ENCODE measurements at regions not wholly inside any gene's neighbourhood (a gene's known extent, or its start where the extent isn't known, plus 50 kb on each side); places are given as distances from the start of the nearest gene placed in this dataset.

- DNase-seq, result no peak
- TF ChIP-seq, protein P1, sequence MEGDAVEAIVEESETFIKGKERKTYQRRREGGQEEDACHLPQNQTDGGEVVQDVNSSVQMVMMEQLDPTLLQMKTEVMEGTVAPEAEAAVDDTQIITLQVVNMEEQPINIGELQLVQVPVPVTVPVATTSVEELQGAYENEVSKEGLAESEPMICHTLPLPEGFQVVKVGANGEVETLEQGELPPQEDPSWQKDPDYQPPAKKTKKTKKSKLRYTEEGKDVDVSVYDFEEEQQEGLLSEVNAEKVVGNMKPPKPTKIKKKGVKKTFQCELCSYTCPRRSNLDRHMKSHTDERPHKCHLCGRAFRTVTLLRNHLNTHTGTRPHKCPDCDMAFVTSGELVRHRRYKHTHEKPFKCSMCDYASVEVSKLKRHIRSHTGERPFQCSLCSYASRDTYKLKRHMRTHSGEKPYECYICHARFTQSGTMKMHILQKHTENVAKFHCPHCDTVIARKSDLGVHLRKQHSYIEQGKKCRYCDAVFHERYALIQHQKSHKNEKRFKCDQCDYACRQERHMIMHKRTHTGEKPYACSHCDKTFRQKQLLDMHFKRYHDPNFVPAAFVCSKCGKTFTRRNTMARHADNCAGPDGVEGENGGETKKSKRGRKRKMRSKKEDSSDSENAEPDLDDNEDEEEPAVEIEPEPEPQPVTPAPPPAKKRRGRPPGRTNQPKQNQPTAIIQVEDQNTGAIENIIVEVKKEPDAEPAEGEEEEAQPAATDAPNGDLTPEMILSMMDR (IDR thresholded peaks at IDR 0.05; ENCODE audit: low read depth, low read length), result no peak
- Histone ChIP-seq H3K27ac (no peak overlapping the region), H3K27me3 (ENCODE audit: insufficient read depth, low read depth, severe bottlenecking) (no peaks in the 10 kb centered on the region), H3K4me3 (ENCODE audit: low read depth, low read length) (no peak overlapping the region), H3K9me3 (ENCODE audit: severe bottlenecking) (no peaks in the 10 kb centered on the region), H3K36me3 (no peaks in the 10 kb centered on the region)
These were observed 815.4 kb upstream of the MDGA2 start for GRCh38 chr14:48490756-48491155.

GRCh38 chr14:48473944-48474343 lies 798.5 kb upstream of the MDGA2 start:
- Histone ChIP-seq H3K9me3 (ENCODE audit: severe bottlenecking) (no peaks in the 10 kb centered on the region), H3K27me3 (ENCODE audit: insufficient read depth, low read depth, severe bottlenecking) (no peaks in the 10 kb centered on the region), H3K27ac (no peak overlapping the region), H3K36me3 (no peaks in the 10 kb centered on the region), H3K4me3 (ENCODE audit: low read depth, low read length) (no peak overlapping the region)
- DNase-seq, result no peak
- TF ChIP-seq, protein P1 (IDR thresholded peaks at IDR 0.05; ENCODE audit: low read depth, low read length), result no peak

DNA sequence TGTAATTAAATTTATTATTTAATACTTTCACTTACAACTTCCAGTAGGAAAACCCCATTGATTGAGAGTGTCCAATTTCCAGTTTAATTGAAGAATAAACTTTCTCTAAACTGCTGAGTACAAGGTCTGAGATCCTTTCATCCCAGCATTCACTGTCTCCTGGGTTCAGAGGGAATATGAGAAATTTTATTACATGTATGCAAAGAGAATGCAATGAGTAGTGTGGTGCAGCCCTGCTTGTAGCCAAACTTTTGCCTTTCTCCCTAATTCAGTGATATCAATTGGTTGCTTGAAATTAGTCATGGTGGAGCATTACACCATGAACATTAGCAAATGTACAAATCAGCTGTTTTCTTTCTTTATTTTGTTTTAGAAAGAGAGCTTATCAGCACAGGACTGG lies 780.6 kb upstream of the MDGA2 start:
- TF ChIP-seq, protein P1 (IDR thresholded peaks at IDR 0.05; ENCODE audit: low read depth, low read length), result no peak
- H3K27ac ChIP-seq, result no peak overlapping the region
- H3K9me3 ChIP-seq (ENCODE audit: severe bottlenecking), result no peaks in the 10 kb centered on the region
- no peak for DNase-seq
- H3K27me3 ChIP-seq (ENCODE audit: insufficient read depth, low read depth, severe bottlenecking), result no peaks in the 10 kb centered on the region
- no peaks in the 10 kb centered on the region for H3K36me3 ChIP-seq
- H3K4me3 ChIP-seq (ENCODE audit: low read depth, low read length), result no peak overlapping the region

DNA sequence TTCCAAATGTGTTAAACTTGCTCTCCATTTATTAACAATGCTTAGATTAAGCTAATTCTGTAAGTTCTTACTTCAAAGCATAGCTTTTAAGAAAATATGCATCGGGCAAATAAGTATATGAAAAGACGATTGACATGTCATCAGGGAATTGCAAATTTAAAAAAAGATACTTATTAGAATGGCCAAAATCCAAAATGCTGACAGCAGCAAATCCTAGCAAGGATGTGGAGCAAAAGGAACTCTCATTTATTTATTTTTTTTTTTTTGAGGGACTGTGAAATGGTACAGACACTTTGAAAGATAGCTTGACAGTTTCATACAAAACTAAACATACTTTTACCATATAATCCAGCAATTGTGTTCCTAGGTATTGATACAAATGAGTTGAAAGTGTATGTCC lies 779.5 kb upstream of the MDGA2 start:
- H3K9me3 ChIP-seq (ENCODE audit: severe bottlenecking), result no peaks in the 10 kb centered on the region
- no peak overlapping the region for H3K27ac ChIP-seq
- H3K27me3 ChIP-seq (ENCODE audit: insufficient read depth, low read depth, severe bottlenecking), result no peaks in the 10 kb centered on the region
- no peak overlapping the region for H3K4me3 ChIP-seq (ENCODE audit: low read depth, low read length)
- TF ChIP-seq, protein P1 (IDR thresholded peaks at IDR 0.05; ENCODE audit: low read depth, low read length), result no peak
- H3K36me3 ChIP-seq, result no peaks in the 10 kb centered on the region
- DNase-seq, result no peak

GRCh38 chr14:48452437-48452995 lies 777.1 kb upstream of the MDGA2 start:
- Histone ChIP-seq H3K36me3 (no peaks in the 10 kb centered on the region), H3K4me3 (ENCODE audit: low read depth, low read length) (no peak overlapping the region), H3K27me3 (ENCODE audit: insufficient read depth, low read depth, severe bottlenecking) (no peaks in the 10 kb centered on the region), H3K9me3 (ENCODE audit: severe bottlenecking) (no peaks in the 10 kb centered on the region), H3K27ac (no peak overlapping the region)
- no peak for DNase-seq
- TF ChIP-seq, protein P1 (IDR thresholded peaks at IDR 0.05; ENCODE audit: low read depth, low read length), result no peak

- Histone ChIP-seq H3K4me3 (ENCODE audit: low read depth, low read length) (no peak overlapping the region), H3K9me3 (ENCODE audit: severe bottlenecking) (no peaks in the 10 kb centered on the region), H3K36me3 (no peaks in the 10 kb centered on the region), H3K27ac (no peak overlapping the region), H3K27me3 (ENCODE audit: insufficient read depth, low read depth, severe bottlenecking) (no peaks in the 10 kb centered on the region)
- TF ChIP-seq, protein P1 (IDR thresholded peaks at IDR 0.05; ENCODE audit: low read depth, low read length), result no peak
- no peak for DNase-seq
These were observed 759.8 kb upstream of the MDGA2 start for GRCh38 chr14:48435221-48435620.
